HFFc6 (cell line): ENCODE measurements at regions not wholly inside any gene's neighbourhood (a gene's known extent, or its start where the extent isn't known, plus 50 kb on each side); places are given as distances from the start of the nearest gene placed in this dataset.
"Not testable (repeated sequence)": the region's sequence is repeated elsewhere in the genome, so short reads cannot be mapped to it uniquely, and the experiment has no call there.

Source experiments
- DNase-seq: peaks from one replicate; pipeline ENCODE4 v3.0.0-alpha.2; 2018
- H3K27ac Mint-ChIP-seq: 2 replicates; pipeline ENCODE4 v1.8.0; 2020; ENCODE audit warnings: mild to moderate bottlenecking, mixed read lengths
- H3K27me3 Mint-ChIP-seq: 2 replicates; pipeline ENCODE4 v1.8.0; 2021; ENCODE audit warnings: mild to moderate bottlenecking, moderate library complexity, mixed read lengths; ENCODE audit not compliant: insufficient read depth
- H3K36me3 Mint-ChIP-seq: 2 replicates; pipeline ENCODE4 v1.8.0; 2021; ENCODE audit warnings: low read depth, mixed read lengths
- H3K4me1 Mint-ChIP-seq: 2 replicates; pipeline ENCODE4 v1.8.0; 2020; ENCODE audit warnings: low read depth, mixed read lengths
- H3K4me3 Mint-ChIP-seq: 2 replicates; pipeline ENCODE4 v1.8.0; 2020; ENCODE audit warnings: mild to moderate bottlenecking, moderate library complexity, mixed read lengths
- H3K9me3 Mint-ChIP-seq: 2 replicates; pipeline ENCODE4 v1.8.0; 2020; ENCODE audit warnings: mild to moderate bottlenecking, mixed read lengths
- TF ChIP-seq, protein P1 (sequence below): fragments of 200-600 bp; sonication (generic); IDR thresholded peaks from 2 replicates; pipeline ENCODE4 v1.5.0; 2021; ENCODE audit warnings: antibody characterized with exemption, mild to moderate bottlenecking

DNA sequence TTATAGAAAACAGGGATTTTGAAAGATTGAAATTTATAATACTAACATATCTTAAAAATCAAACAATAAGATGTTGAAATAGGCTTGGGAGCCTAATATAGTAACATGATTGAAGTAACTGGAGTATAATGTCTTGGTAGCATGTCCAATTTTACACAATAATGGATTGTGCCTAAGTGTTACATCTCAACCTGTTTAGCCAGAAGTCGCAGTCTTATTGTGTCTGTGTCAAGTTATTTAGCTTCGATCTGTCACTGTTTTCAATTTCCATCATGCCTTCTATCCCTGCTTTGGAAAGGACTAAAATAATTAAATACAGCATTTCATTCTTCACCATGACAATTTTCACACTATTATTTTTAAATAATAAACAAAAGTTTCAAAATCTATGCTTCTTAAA lies 1352.2 kb downstream of the SI start:
- TF ChIP-seq, protein P1, sequence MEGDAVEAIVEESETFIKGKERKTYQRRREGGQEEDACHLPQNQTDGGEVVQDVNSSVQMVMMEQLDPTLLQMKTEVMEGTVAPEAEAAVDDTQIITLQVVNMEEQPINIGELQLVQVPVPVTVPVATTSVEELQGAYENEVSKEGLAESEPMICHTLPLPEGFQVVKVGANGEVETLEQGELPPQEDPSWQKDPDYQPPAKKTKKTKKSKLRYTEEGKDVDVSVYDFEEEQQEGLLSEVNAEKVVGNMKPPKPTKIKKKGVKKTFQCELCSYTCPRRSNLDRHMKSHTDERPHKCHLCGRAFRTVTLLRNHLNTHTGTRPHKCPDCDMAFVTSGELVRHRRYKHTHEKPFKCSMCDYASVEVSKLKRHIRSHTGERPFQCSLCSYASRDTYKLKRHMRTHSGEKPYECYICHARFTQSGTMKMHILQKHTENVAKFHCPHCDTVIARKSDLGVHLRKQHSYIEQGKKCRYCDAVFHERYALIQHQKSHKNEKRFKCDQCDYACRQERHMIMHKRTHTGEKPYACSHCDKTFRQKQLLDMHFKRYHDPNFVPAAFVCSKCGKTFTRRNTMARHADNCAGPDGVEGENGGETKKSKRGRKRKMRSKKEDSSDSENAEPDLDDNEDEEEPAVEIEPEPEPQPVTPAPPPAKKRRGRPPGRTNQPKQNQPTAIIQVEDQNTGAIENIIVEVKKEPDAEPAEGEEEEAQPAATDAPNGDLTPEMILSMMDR = no peak
- peaks cover 29% of the 10 kb centered on the region for H3K9me3 Mint-ChIP-seq
- no peaks in the 10 kb centered on the region; the same call in 1 of the 2 replicates for H3K36me3 Mint-ChIP-seq
- H3K27ac Mint-ChIP-seq = no peak overlapping the region
- H3K27me3 Mint-ChIP-seq = no peaks in the 10 kb centered on the region
- H3K4me1 Mint-ChIP-seq = no peaks in the 10 kb centered on the region
- H3K4me3 Mint-ChIP-seq = no peak overlapping the region
- no peak for DNase-seq

DNA sequence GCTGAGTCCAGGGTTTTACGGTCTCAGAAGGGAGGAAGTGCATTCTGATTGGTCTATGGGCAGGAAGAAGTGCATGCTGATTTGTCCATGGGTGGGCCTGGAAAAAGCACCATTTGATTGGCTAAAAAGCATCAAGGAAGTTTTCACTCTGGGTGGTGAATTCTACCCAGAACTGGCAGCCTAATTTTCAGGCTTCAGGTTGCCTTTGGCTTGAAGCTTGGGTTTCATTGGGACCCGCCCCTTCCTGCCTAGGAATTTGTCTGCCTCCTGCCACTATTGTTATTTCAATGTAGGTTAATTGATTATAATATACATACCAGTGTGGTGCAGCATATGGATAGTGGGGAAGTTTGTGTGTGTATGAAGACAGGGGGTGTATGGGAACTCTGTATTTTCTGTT lies 1355.9 kb downstream of the SI start:
- Mint-ChIP-seq H3K27ac (no peak overlapping the region), H3K27me3 (no peaks in the 10 kb centered on the region), H3K36me3 (no peaks in the 10 kb centered on the region; the same call in 1 of the 2 replicates), H3K9me3 (peaks cover 36% of the 10 kb centered on the region), H3K4me1 (no peaks in the 10 kb centered on the region), H3K4me3 (no peak overlapping the region)
- TF ChIP-seq, protein P1 = no peak
- no peak for DNase-seq

DNA sequence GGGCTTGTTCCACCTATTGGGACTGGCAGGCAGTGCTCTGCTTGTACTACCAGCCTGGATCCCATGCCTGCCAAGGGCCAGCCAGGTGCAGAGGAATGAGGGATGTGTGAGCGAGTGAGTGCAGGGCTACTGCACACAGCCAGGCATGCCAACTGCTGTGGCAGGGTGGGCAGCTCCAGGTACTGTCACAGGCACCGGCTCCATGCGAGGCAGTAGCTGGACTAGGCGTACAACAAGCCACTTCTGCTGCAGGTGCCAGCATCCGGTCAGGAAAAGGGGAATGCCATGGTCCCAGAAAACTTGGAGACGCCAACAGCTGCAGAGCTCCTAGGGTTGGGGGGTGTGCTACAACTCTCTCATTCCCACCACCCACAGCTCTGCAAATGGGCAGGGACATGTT lies 1356.7 kb downstream of the SI start:
- no peak for DNase-seq
- Mint-ChIP-seq H3K27me3 (no peaks in the 10 kb centered on the region), H3K4me1 (no peaks in the 10 kb centered on the region), H3K36me3 (no peaks in the 10 kb centered on the region; the same call in 1 of the 2 replicates), H3K27ac (no peak overlapping the region), H3K4me3 (no peak overlapping the region), H3K9me3 (peaks cover 44% of the 10 kb centered on the region)
- TF ChIP-seq, protein P1 = no peak

DNA sequence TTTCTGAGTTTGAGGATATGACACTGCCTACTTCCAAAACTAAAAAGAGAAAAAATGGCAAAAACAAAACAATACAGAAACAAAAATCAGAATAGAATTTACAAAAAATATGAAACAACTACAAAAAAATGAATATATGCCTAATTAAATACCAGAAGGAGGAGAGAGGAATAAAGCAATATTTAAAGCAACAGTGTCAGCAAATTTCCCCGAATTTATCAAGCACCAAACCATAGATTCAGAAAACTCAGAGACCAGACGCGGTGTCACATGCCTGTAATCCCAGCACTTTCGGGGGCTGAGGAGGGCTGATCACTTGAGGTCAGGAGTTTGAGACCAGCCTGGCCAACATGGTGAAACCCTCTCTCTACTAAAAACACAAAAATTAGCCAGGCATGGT lies 1360.9 kb downstream of the SI start:
- peaks cover 56% of the 10 kb centered on the region for H3K9me3 Mint-ChIP-seq
- TF ChIP-seq, protein P1 = no peak
- H3K4me1 Mint-ChIP-seq = no peaks in the 10 kb centered on the region
- no peak overlapping the region for H3K27ac Mint-ChIP-seq
- no peaks in the 10 kb centered on the region for H3K27me3 Mint-ChIP-seq
- H3K36me3 Mint-ChIP-seq = no peaks in the 10 kb centered on the region; the same call in 1 of the 2 replicates
- no peak for DNase-seq
- H3K4me3 Mint-ChIP-seq = no peak overlapping the region

DNA sequence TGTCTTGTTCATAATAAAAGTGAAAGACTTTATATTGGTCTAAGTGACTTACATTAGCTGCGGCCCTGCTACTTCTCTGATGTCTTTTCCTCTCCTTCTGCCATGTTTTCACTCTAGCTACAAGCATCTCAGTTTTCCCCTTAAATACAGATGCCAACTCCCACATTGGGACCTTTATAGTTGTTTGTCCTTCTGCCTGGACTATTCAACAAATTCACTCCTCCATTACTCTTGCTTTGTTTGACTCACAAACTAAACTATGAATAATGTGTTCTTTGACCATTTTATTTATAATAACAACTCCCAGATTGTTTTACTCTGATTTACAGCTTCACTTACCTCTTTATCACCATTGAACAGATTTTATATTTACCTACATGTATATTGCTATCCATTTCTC lies 1369.9 kb downstream of the SI start:
- Mint-ChIP-seq H3K4me1 (no peaks in the 10 kb centered on the region), H3K36me3 (no peaks in the 10 kb centered on the region), H3K27ac (no peak overlapping the region), H3K27me3 (peaks cover 1% of the 10 kb centered on the region; the same call in 1 of the 2 replicates), H3K4me3 (no peak overlapping the region), H3K9me3 (peaks cover 20% of the 10 kb centered on the region)
- TF ChIP-seq, protein P1 = no peak
- DNase-seq = no peak

DNA sequence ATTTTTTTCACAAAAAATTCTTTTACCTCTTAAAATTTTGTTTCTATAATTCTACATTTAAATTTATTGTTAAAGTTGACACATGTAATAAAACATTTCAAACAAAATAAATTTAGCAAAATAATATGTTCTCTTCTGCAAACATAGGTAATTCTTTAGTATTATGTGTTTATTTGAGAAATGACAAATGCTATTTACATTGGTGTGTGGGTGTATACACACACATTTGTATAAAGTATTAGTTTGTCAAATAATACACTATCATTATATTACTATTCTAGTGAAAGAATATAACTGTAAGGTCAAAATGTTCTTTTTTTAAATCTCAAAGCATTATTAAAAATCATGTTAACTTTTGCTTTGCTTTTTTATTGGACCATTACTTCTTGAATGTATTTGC lies 1370.6 kb downstream of the SI start:
- Mint-ChIP-seq H3K27ac (no peak overlapping the region), H3K4me1 (no peaks in the 10 kb centered on the region), H3K27me3 (peaks cover 1% of the 10 kb centered on the region; the same call in 1 of the 2 replicates), H3K9me3 (peaks cover 20% of the 10 kb centered on the region), H3K36me3 (no peaks in the 10 kb centered on the region), H3K4me3 (no peak overlapping the region)
- TF ChIP-seq, protein P1 = no peak
- no peak for DNase-seq

DNA sequence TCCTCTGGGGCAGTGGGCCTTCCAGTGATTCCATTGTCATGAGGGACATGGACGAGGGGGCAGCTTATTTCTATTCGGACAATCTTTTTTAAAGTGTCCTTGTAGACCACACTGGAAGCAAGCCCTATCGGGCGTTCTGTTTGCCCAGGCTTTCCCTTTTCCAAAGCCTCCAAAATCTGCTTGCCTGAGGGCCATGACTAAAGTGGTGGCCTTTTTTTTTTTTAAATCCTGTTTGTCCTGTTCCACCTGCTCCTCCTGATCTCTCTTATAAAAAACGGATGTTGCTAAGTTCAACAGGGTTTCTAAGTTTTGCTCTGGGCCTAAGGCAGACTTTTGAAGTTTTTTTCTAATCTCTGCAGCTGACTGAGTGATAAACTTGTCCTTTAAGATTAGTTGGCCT lies 1380.1 kb downstream of the SI start:
- not testable (repeated sequence) for DNase-seq, H3K4me1 Mint-ChIP-seq, H3K27ac Mint-ChIP-seq, H3K4me3 Mint-ChIP-seq, H3K36me3 Mint-ChIP-seq, H3K27me3 Mint-ChIP-seq
- H3K9me3 Mint-ChIP-seq = peaks cover 38% of the 10 kb centered on the region
